A549 (cell line): ENCODE measurements at regions not wholly inside any gene's neighbourhood (a gene's known extent, or its start where the extent isn't known, plus 50 kb on each side); places are given as distances from the start of the nearest gene placed in this dataset.

ENCODE experiments used
- CBX2 ChIP-seq: fragments of 200-600 bp; sonication (generic); IDR thresholded peaks from 2 replicates; pipeline ENCODE4 v1.6.1; 2016; ENCODE audit warnings: low read depth, mild to moderate bottlenecking, borderline replicate concordance
- CHD2 ChIP-seq: fragments of 150-350 bp; IDR thresholded peaks from 2 replicates; pipeline ENCODE4 v1.6.1; 2014; ENCODE audit warnings: low read length; ENCODE audit not compliant: partially characterized antibody
- EP300 ChIP-seq, 2 experiments: fragments of >200 bp; sonication (Bioruptor Twin); formaldehyde crosslinking; IDR thresholded peaks; 2 replicates in 1 of 2; 3 replicates in 1 of 2; pipeline ENCODE4 v1.6.1; 2016 to 2017
- MAZ ChIP-seq: fragments of 150-350 bp; IDR thresholded peaks from 2 replicates; pipeline ENCODE4 v1.6.1; 2014; ENCODE audit warnings: antibody characterized with exemption, low read depth, low read length, borderline replicate concordance
- MYC ChIP-seq: IDR thresholded peaks from 2 replicates; pipeline ENCODE4 v1.6.1; 2012; ENCODE audit warnings: mild to moderate bottlenecking, inconsistent platforms, low read length, improper control_type of control experiment, borderline replicate concordance
- POLR2A ChIP-seq: IDR thresholded peaks from 2 replicates; pipeline ENCODE4 v1.6.1; 2012; ENCODE audit warnings: mild to moderate bottlenecking, low read length
- RCOR1 ChIP-seq: fragments of 150-350 bp; IDR thresholded peaks from 2 replicates; pipeline ENCODE4 v1.6.1; 2014; ENCODE audit warnings: antibody characterized with exemption, low read length, low read depth
- RFX5 ChIP-seq: fragments of 450-650 bp; IDR thresholded peaks from 2 replicates; pipeline ENCODE4 v1.7.1; 2014; ENCODE audit warnings: antibody characterized with exemption, mild to moderate bottlenecking, moderate library complexity
- SMC3 ChIP-seq: fragments of >200 bp; sonication (Bioruptor Twin); formaldehyde crosslinking; IDR thresholded peaks from 3 replicates; pipeline ENCODE4 v1.6.1; 2018; ENCODE audit warnings: inconsistent platforms
- TF ChIP-seq, protein P1 (sequence below): fragments of >200 bp; sonication (Bioruptor Twin); formaldehyde crosslinking; IDR thresholded peaks from 3 replicates; pipeline ENCODE4 v1.5.1; 2016

DNA sequence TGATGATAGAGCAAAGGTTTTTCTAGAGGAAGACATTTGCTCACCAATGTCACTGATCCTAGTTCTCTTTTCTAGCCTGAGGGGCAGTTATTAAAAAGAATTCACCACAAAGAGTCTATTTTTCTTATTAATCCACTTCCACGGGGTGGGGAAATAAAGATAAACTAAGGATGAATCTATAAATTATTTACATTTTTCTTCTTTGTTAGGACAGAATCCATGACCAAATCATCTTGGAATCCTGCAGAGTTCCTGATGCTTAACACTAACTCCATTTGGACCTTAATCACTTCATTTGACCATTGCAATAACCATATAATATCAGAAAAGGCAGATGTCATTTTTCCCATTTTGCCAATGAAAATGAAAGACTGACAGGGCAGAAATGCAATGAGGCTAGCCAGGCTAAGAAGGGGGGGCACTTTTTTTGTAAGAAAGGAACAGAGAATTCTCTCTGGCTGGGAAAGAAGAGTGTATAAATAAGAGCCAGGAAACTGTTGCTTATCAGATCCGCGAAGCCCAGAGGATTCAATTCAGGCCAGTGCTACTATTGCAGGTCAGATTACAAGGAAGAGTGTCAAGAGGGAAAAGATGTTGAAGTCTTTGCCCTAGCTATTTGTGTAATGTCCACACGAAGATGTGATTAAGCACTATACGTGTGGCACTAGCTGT lies 433.2 kb downstream of the TNS3 start:
- no peak for TF ChIP-seq POLR2A
- no peak for TF ChIP-seq MYC
- TF ChIP-seq, protein P1, sequence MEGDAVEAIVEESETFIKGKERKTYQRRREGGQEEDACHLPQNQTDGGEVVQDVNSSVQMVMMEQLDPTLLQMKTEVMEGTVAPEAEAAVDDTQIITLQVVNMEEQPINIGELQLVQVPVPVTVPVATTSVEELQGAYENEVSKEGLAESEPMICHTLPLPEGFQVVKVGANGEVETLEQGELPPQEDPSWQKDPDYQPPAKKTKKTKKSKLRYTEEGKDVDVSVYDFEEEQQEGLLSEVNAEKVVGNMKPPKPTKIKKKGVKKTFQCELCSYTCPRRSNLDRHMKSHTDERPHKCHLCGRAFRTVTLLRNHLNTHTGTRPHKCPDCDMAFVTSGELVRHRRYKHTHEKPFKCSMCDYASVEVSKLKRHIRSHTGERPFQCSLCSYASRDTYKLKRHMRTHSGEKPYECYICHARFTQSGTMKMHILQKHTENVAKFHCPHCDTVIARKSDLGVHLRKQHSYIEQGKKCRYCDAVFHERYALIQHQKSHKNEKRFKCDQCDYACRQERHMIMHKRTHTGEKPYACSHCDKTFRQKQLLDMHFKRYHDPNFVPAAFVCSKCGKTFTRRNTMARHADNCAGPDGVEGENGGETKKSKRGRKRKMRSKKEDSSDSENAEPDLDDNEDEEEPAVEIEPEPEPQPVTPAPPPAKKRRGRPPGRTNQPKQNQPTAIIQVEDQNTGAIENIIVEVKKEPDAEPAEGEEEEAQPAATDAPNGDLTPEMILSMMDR, result no peak
- TF ChIP-seq MAZ, result no peak
- no peak for TF ChIP-seq CHD2
- TF ChIP-seq RCOR1, result no peak
- no peak for TF ChIP-seq EP300 (IDR thresholded peaks at IDR 0.05)
- TF ChIP-seq SMC3, result no peak
- no peak for TF ChIP-seq CBX2
- TF ChIP-seq RFX5, result no peak
